ENCODE measurements at regions not wholly inside any gene's neighbourhood (a gene's known extent, or its start where the extent isn't known, plus 50 kb on each side); places are given as distances from the start of the nearest gene placed in this dataset.

DNA sequence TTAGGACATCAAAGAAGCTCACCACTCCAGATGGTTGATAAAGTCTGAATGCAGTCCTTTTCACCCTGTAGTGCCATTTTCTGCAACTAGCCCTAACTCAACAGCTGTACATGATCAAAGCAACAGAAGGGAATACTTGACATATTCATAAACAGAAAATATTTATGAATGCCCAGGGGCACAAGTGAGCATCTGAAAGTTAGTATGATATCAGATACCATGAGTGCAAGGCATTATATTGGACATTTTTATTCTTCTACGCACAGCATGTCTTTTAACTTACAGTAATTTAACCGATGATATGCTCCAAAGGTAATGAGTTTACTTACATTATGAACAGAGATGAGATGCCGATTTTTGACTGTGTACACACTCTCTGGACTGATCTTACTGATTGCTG is 142.0 kb downstream of the MCHR2 start (continued):
- no peak for TF ChIP-seq POU5F1 (IDR thresholded peaks at IDR 0.05; ENCODE audit: low read depth, low read length)
- no peak for TF ChIP-seq HDAC6 (IDR thresholded peaks at IDR 0.05; ENCODE audit: low read depth, low read length)
- TF ChIP-seq PHF8 (conservative IDR thresholded peaks at IDR 0.05; ENCODE audit: low read depth, low read length): no peak

Measured in H1 (cell line).